ENCODE measurements at regions not wholly inside any gene's neighbourhood (a gene's known extent, or its start where the extent isn't known, plus 50 kb on each side); places are given as distances from the start of the nearest gene placed in this dataset.
"Not testable (repeated sequence)": the region's sequence is repeated elsewhere in the genome, so short reads cannot be mapped to it uniquely, and the experiment has no call there.

- Histone ChIP-seq H3K56ac (ENCODE audit: insufficient read length, low read depth, low read length) (no peak overlapping the region), H2BK120ac (ENCODE audit: low read depth, low read length, poor library complexity, severe bottlenecking) (no peak overlapping the region), H2AFZ (ENCODE audit: low read length) (no peak overlapping the region), H4K8ac (replicated peaks; ENCODE audit: insufficient read length, low read depth, low read length) (no peak overlapping the region), H2BK12ac (ENCODE audit: insufficient read length, low read depth, low read length) (no peak overlapping the region), H3K4me2 (ENCODE audit: insufficient read depth, insufficient read length, low read length) (no peak overlapping the region), H3K27ac (ENCODE audit: insufficient read length, low read depth, low read length) (no peak overlapping the region), H2BK20ac (ENCODE audit: low read depth, low read length, poor library complexity, severe bottlenecking) (no peak overlapping the region), H3K79me1 (ENCODE audit: insufficient read depth, low read depth, low read length, poor library complexity, severe bottlenecking) (no peaks in the 10 kb centered on the region), H2AK5ac (ENCODE audit: insufficient read length, low read length) (no peak overlapping the region), H4K20me1 (ENCODE audit: control insufficient read depth, insufficient read depth, insufficient read length) (no peaks in the 10 kb centered on the region), H3T11ph (ENCODE audit: low read length) (no peak overlapping the region), H3K4ac (ENCODE audit: low read depth, low read length) (no peak overlapping the region), H2BK15ac (ENCODE audit: low read depth, low read length) (no peak overlapping the region), H3K18ac (ENCODE audit: insufficient read length, low read depth, low read length) (no peak overlapping the region), H3K9ac (ENCODE audit: extremely low read depth, insufficient read length, low read length) (no peak overlapping the region), H4K91ac (ENCODE audit: insufficient read length, low read depth, low read length) (no peak overlapping the region), H3K14ac (ENCODE audit: insufficient read depth, low read length) (no peak overlapping the region), H3K9me3 (ENCODE audit: control insufficient read depth, low read depth, low read length) (no peaks in the 10 kb centered on the region), H3K23me2 (ENCODE audit: insufficient read length, low read depth, low read length, poor library complexity, severe bottlenecking) (no peaks in the 10 kb centered on the region), H3K27me3 (ENCODE audit: insufficient read depth, low read length) (no peaks in the 10 kb centered on the region), H4K5ac (ENCODE audit: insufficient read length, low read depth, low read length) (no peak overlapping the region), H3K4me1 (ENCODE audit: insufficient read depth, low read length) (no peaks in the 10 kb centered on the region), H3K23ac (ENCODE audit: insufficient read length, low read depth, low read length) (no peak overlapping the region), H3K79me2 (ENCODE audit: insufficient read depth, low read length) (no peaks in the 10 kb centered on the region), H2BK5ac (ENCODE audit: insufficient read length, low read length) (no peak overlapping the region)
- Mint-ChIP-seq H3K9me3 (no peaks in the 10 kb centered on the region), H3K36me3 (ENCODE audit: insufficient read depth in 1 of 3, low read depth in 3 of 3) (0 out of 7 replicates have a peak, but pooled peaks cover 0 to 6% (median 0%) of the 10 kb centered on the region in 3 experiments), H3K27me3 (ENCODE audit: low read depth) (no peaks in the 10 kb centered on the region), H3K4me3 (no peak overlapping the region), H3K4me1 (peaks cover 2% of the 10 kb centered on the region in 2 experiments; a peak in 2 of 4 replicates), H3K27ac (no peak overlapping the region)
- TF ChIP-seq CTCF (conservative IDR thresholded peaks at IDR 0.05), result no peak
- no peak for DNase-seq
- no CpG with 5 or more reads among the region's 3 CpGs for WGBS (ENCODE audit: extremely low coverage, insufficient read length, low lambda C conversion rate)
These were observed 291.0 kb upstream of the CDH19 start for GRCh38 chr18:66894851-66895250.

- H3K4me1 ChIP-seq (ENCODE audit: insufficient read depth, low read length); H4K20me1 ChIP-seq (ENCODE audit: control insufficient read depth, insufficient read depth, insufficient read length); H4K91ac ChIP-seq (ENCODE audit: insufficient read length, low read depth, low read length); H3K27ac Mint-ChIP-seq; H4K5ac ChIP-seq (ENCODE audit: insufficient read length, low read depth, low read length); H2BK15ac ChIP-seq (ENCODE audit: low read depth, low read length); H3K4ac ChIP-seq (ENCODE audit: low read depth, low read length); H3K14ac ChIP-seq (ENCODE audit: insufficient read depth, low read length); H3K27ac ChIP-seq (ENCODE audit: insufficient read length, low read depth, low read length); H3K9me3 ChIP-seq (ENCODE audit: control insufficient read depth, low read depth, low read length); H2BK20ac ChIP-seq (ENCODE audit: low read depth, low read length, poor library complexity, severe bottlenecking); H3K9me3 Mint-ChIP-seq; H3K9ac ChIP-seq (ENCODE audit: extremely low read depth, insufficient read length, low read length); H2BK120ac ChIP-seq (ENCODE audit: low read depth, low read length, poor library complexity, severe bottlenecking); H3K23ac ChIP-seq (ENCODE audit: insufficient read length, low read depth, low read length); H2AFZ ChIP-seq (ENCODE audit: low read length); H3K79me1 ChIP-seq (ENCODE audit: insufficient read depth, low read depth, low read length, poor library complexity, severe bottlenecking); DNase-seq; H3K56ac ChIP-seq (ENCODE audit: insufficient read length, low read depth, low read length); H4K8ac ChIP-seq (replicated peaks; ENCODE audit: insufficient read length, low read depth, low read length); H3K27me3 Mint-ChIP-seq (ENCODE audit: low read depth); H2BK5ac ChIP-seq (ENCODE audit: insufficient read length, low read length); H2AK5ac ChIP-seq (ENCODE audit: insufficient read length, low read length); H3K23me2 ChIP-seq (ENCODE audit: insufficient read length, low read depth, low read length, poor library complexity, severe bottlenecking); H3T11ph ChIP-seq (ENCODE audit: low read length); H3K79me2 ChIP-seq (ENCODE audit: insufficient read depth, low read length); H2BK12ac ChIP-seq (ENCODE audit: insufficient read length, low read depth, low read length); H3K27me3 ChIP-seq (ENCODE audit: insufficient read depth, low read length); H3K4me2 ChIP-seq (ENCODE audit: insufficient read depth, insufficient read length, low read length); H3K4me3 Mint-ChIP-seq; H3K36me3 Mint-ChIP-seq (ENCODE audit: insufficient read depth in 1 of 3, low read depth in 3 of 3); H3K18ac ChIP-seq (ENCODE audit: insufficient read length, low read depth, low read length): not testable (repeated sequence)
- H3K4me1 Mint-ChIP-seq, result peaks cover 13% of the 10 kb centered on the region in 2 experiments
- WGBS (ENCODE audit: extremely low coverage, insufficient read length, low lambda C conversion rate), result no CpG with 5 or more reads among the region's 13 CpGs
These were observed 288.5 kb upstream of the CDH19 start for GRCh38 chr18:66892388-66892787.
